Activated T-helper 1 cell treated with anti-CD3 and anti-CD28 coated beads, Interleukin-12 subunit alpha, Interleukin-12 subunit beta, Interleukin-2, Interleukin-4 antibody, amounts not matched to agents 30 ng/mL and 10 ng/mL and 1 ng/mL, durations not matched to agents 14 hours and 24 hours and 36 hours (primary cell): ENCODE measurements at regions not wholly inside any gene's neighbourhood (a gene's known extent, or its start where the extent isn't known, plus 50 kb on each side); places are given as distances from the start of the nearest gene placed in this dataset.
"Not testable (repeated sequence)": the region's sequence is repeated elsewhere in the genome, so short reads cannot be mapped to it uniquely, and the experiment has no call there.

Experiments
- DNase-seq: peaks from one replicate; pipeline ENCODE4 v3.0.0; 2021; ENCODE audit warnings: low spot score
- H3K27ac Mint-ChIP-seq: one replicate; pipeline ENCODE4 v1.8.0; 2021; ENCODE audit warnings: mild to moderate bottlenecking, mixed read lengths
- H3K27me3 Mint-ChIP-seq: one replicate; pipeline ENCODE4 v1.8.0; 2022; ENCODE audit warnings: mild to moderate bottlenecking, moderate library complexity, mixed read lengths; ENCODE audit not compliant: insufficient read depth
- H3K36me3 Mint-ChIP-seq: one replicate; pipeline ENCODE4 v1.8.0; 2021; ENCODE audit warnings: low read depth, mixed read lengths
- H3K4me1 Mint-ChIP-seq: one replicate; pipeline ENCODE4 v1.8.0; 2021; ENCODE audit warnings: low read depth, mixed read lengths
- H3K4me3 Mint-ChIP-seq: one replicate; pipeline ENCODE4 v1.8.0; 2021; ENCODE audit warnings: mild to moderate bottlenecking, moderate library complexity, mixed read lengths
- H3K9me3 Mint-ChIP-seq: one replicate; pipeline ENCODE4 v1.8.0; 2021; ENCODE audit warnings: mixed read lengths
- intact Hi-C: fragments of 100-400 bp; cut with micrococcal nuclease; formaldehyde crosslinking; loops from one replicate; pipeline ENCODE4 v1.15.1; 2024

DNA sequence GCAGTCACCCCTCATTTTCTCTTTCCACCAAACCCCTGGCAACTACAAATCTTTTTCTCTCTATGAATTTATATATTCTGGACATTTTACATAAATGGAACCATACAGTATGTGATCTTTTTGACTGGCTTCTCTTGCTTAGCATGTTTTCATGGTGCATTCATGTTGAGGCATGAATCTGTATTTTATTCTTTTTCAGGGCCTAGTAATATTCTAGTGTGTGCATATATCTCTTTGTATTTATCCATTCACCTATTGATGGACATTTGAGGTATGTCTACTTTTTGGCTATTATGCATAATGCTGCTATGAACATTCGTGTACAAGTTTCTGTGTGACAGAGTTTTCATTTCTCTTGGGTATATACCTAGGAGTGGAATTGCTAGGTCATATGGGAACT is 78.2 kb downstream of the HACD1 start:
- Mint-ChIP-seq H3K36me3 (no peaks in the 10 kb centered on the region), H3K27me3 (no peaks in the 10 kb centered on the region), H3K27ac (no peak overlapping the region), H3K9me3 (peaks cover 3% of the 10 kb centered on the region), H3K4me3 (no peak overlapping the region), H3K4me1 (no peaks in the 10 kb centered on the region)
- DNase-seq = no peak
- intact Hi-C loops = no loop called here

GRCh38 chr10:17537281-17537680 is 79.9 kb downstream of the HACD1 start:
- no peaks in the 10 kb centered on the region for H3K36me3 Mint-ChIP-seq
- H3K27ac Mint-ChIP-seq = no peak overlapping the region
- no peak for DNase-seq
- no peaks in the 10 kb centered on the region for H3K27me3 Mint-ChIP-seq
- peaks cover 3% of the 10 kb centered on the region for H3K9me3 Mint-ChIP-seq
- no peak overlapping the region for H3K4me3 Mint-ChIP-seq
- intact Hi-C loops = no loop called here
- no peaks in the 10 kb centered on the region for H3K4me1 Mint-ChIP-seq

GRCh38 chr10:17536221-17536620 is 81.0 kb downstream of the HACD1 start:
- no peak overlapping the region for H3K4me3 Mint-ChIP-seq
- intact Hi-C loops = no loop called here
- H3K27me3 Mint-ChIP-seq = no peaks in the 10 kb centered on the region
- no peaks in the 10 kb centered on the region for H3K4me1 Mint-ChIP-seq
- peaks cover 3% of the 10 kb centered on the region for H3K9me3 Mint-ChIP-seq
- no peak for DNase-seq
- no peak overlapping the region for H3K27ac Mint-ChIP-seq
- no peaks in the 10 kb centered on the region for H3K36me3 Mint-ChIP-seq

DNA sequence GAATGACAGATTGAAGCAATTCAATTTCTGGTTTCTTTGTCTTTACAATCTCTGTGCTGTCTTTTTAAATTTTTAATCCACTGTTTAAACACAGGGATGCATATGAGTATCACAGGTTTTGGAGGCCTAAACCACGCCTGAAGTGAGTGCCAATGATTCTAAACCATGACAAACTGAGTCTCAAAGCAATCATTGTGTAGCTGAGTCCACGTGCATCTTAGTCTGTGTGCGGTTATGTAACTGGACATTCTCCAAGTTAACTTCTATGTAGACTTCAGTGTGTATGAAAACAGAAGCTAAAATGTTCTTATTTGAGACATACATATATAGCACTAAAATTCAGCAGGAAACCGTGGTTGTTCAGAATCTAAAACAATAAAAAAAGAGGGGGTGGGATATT is 79.3 kb upstream of the ST8SIA6 start:
- intact Hi-C loops = no loop called here
- Mint-ChIP-seq H3K27me3 (no peaks in the 10 kb centered on the region), H3K27ac (no peak overlapping the region), H3K4me1 (no peaks in the 10 kb centered on the region), H3K4me3 (no peak overlapping the region), H3K9me3 (no peaks in the 10 kb centered on the region), H3K36me3 (no peaks in the 10 kb centered on the region)
- no peak for DNase-seq

GRCh38 chr10:17528306-17528862 is 74.0 kb upstream of the ST8SIA6 start:
- no peaks in the 10 kb centered on the region for H3K4me1 Mint-ChIP-seq
- no peaks in the 10 kb centered on the region for H3K27me3 Mint-ChIP-seq
- H3K27ac Mint-ChIP-seq = no peak overlapping the region
- H3K4me3 Mint-ChIP-seq = no peak overlapping the region
- DNase-seq = no peak
- intact Hi-C loops = no loop called here
- peaks cover 3% of the 10 kb centered on the region for H3K9me3 Mint-ChIP-seq
- H3K36me3 Mint-ChIP-seq = no peaks in the 10 kb centered on the region

DNA sequence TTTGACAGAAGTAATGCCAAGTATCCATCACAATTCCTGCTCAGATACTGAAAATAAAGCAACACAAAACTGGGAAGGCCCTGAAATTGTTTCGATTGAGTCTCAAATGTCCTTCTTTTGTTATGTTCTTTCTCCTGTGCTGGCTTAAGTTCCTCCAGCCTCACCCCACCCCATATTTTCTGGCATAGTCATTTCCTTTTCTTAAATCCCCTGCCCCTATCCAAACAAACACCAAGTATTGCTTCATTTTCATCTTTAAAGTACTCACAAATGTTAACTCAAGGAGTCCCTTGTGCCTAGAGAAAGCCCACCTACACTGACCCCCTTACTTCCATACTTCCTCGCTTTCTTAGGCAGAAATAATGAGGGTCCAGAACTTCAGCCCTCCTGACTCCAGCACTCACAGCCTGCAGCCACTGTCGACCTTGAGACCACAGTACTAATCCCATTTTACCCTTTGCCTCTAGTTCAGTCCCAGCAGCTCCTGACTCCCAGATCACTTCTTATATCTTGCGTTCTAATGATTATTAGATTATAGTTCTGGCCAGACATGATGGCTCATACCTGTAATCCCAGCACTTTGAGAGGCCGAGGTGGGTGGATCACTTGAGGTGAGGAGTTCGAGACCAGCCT is 73.2 kb upstream of the ST8SIA6 start:
- Mint-ChIP-seq H3K27me3 (peaks cover 3% of the 10 kb centered on the region), H3K4me1 (no peaks in the 10 kb centered on the region), H3K4me3 (no peak overlapping the region), H3K27ac (no peak overlapping the region), H3K9me3 (peaks cover 3% of the 10 kb centered on the region), H3K36me3 (no peaks in the 10 kb centered on the region)
- DNase-seq = no peak
- intact Hi-C loops = no loop called here

DNA sequence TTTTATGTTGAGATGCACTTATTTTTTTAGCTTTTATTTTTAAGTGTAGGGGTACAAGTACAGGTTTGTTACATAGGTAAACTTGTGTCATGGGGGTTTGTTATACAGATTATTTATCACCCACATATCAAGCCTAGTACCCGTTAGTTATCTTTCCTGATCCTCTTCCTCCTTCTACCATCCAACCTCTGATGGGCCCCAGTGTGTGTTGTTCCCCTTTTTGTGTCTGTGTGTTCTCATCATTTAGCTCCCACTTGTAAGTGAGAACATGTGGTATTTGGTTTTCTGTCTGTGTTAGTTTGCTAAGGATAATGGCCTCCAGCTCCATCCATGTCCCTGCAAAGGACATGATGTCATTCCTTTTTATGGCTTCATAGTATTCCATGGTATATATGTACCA is 72.2 kb upstream of the ST8SIA6 start:
- H3K4me1 Mint-ChIP-seq, H3K27me3 Mint-ChIP-seq, H3K9me3 Mint-ChIP-seq: not testable (repeated sequence)

GRCh38 chr10:17523917-17524316 is 69.5 kb upstream of the ST8SIA6 start:
- intact Hi-C loops = no loop called here

More for the DNA sequence above, 72.2 kb upstream of the ST8SIA6 start:
- H3K36me3 Mint-ChIP-seq, DNase-seq, H3K4me3 Mint-ChIP-seq, H3K27ac Mint-ChIP-seq, intact Hi-C loops: not testable (repeated sequence)

DNA sequence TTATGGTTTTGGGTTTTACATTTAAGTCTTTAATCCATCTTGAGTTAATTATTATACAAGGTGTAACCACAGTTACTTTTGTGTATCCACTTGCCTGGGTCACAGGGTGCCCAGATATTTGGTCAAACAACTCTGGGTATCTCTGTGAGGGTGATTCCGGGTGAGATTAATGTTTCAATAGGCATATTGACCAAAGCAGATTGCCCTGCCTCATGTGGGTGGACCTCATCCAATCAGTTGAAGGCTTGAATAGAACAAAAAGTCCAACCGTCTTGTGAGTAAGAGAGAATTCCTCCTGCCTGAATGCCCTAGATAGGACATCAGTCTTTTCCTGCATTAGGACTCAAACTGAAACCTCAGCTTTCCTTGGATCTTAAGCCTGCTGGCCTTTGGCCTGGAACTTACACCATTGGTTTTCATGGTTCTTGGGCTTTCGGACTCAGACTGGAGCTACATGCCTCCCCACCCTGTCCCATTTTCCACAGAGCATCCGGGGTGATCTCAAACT is 68.9 kb upstream of the ST8SIA6 start:
- H3K27me3 Mint-ChIP-seq = peaks cover 4% of the 10 kb centered on the region
- no peaks in the 10 kb centered on the region for H3K4me1 Mint-ChIP-seq
- no peak overlapping the region for H3K4me3 Mint-ChIP-seq
- no peaks in the 10 kb centered on the region for H3K36me3 Mint-ChIP-seq
- H3K9me3 Mint-ChIP-seq = peaks cover 3% of the 10 kb centered on the region
- intact Hi-C loops = no loop called here
- no peak for DNase-seq
- H3K27ac Mint-ChIP-seq = no peak overlapping the region

More at GRCh38 chr10:17523917-17524316, 69.5 kb upstream of the ST8SIA6 start:
- DNase-seq = no peak
- peaks cover 3% of the 10 kb centered on the region for H3K9me3 Mint-ChIP-seq
- no peaks in the 10 kb centered on the region for H3K4me1 Mint-ChIP-seq
- peaks cover 4% of the 10 kb centered on the region for H3K27me3 Mint-ChIP-seq
- no peak overlapping the region for H3K27ac Mint-ChIP-seq
- no peak overlapping the region for H3K4me3 Mint-ChIP-seq
- no peaks in the 10 kb centered on the region for H3K36me3 Mint-ChIP-seq

DNA sequence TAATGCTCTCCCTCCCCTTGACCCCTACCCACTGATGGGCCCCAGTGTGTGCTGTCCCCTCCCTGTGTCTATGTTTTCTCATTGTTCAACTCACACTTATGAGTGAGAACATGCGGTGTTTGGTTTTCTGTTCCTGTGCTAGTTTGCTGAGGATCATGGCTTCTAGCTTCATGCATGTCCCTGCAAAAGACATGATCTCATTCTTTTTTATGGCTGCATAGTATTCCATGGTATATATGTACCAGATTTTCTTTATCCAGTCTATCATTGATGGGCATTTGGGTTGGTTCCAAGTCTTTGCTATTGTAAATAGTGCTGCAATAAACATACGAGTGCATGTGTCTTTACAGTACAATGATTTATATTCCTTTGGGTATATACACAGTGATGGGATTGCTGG is 67.9 kb upstream of the ST8SIA6 start:
- DNase-seq, H3K4me3 Mint-ChIP-seq, H3K9me3 Mint-ChIP-seq, H3K36me3 Mint-ChIP-seq, H3K4me1 Mint-ChIP-seq, H3K27ac Mint-ChIP-seq, H3K27me3 Mint-ChIP-seq, intact Hi-C loops: not testable (repeated sequence)

GRCh38 chr10:17519457-17519856 is 65.1 kb upstream of the ST8SIA6 start:
- intact Hi-C loops = no loop called here
- Mint-ChIP-seq H3K27ac (no peak overlapping the region), H3K36me3 (no peaks in the 10 kb centered on the region), H3K4me1 (no peaks in the 10 kb centered on the region), H3K9me3 (peaks cover 3% of the 10 kb centered on the region), H3K4me3 (no peak overlapping the region), H3K27me3 (peaks cover 7% of the 10 kb centered on the region)
- no peak for DNase-seq

- intact Hi-C loops = no loop called here
- Mint-ChIP-seq H3K27ac (no peak overlapping the region), H3K27me3 (peaks cover 7% of the 10 kb centered on the region), H3K4me1 (no peaks in the 10 kb centered on the region), H3K36me3 (no peaks in the 10 kb centered on the region), H3K4me3 (no peak overlapping the region), H3K9me3 (no peaks in the 10 kb centered on the region)
- no peak for DNase-seq
Observed at GRCh38 chr10:17518338-17518737, 63.9 kb upstream of the ST8SIA6 start.

GRCh38 chr10:17516376-17516775 is 62.0 kb upstream of the ST8SIA6 start:
- Mint-ChIP-seq H3K27me3 (peaks cover 3% of the 10 kb centered on the region), H3K4me1 (peaks cover 18% of the 10 kb centered on the region), H3K36me3 (no peaks in the 10 kb centered on the region), H3K4me3 (no peak overlapping the region), H3K9me3 (no peaks in the 10 kb centered on the region), H3K27ac (no peak overlapping the region)
- intact Hi-C loops = no loop called here
- no peak for DNase-seq
